HS-27A (cell line): ENCODE measurements at regions not wholly inside any gene's neighbourhood (a gene's known extent, or its start where the extent isn't known, plus 50 kb on each side); places are given as distances from the start of the nearest gene placed in this dataset.

ENCODE experiments used
- DNase-seq: peaks from one replicate; pipeline ENCODE4 v3.0.0-alpha.2; 2012; ENCODE audit warnings: low read depth, missing footprints

DNA sequence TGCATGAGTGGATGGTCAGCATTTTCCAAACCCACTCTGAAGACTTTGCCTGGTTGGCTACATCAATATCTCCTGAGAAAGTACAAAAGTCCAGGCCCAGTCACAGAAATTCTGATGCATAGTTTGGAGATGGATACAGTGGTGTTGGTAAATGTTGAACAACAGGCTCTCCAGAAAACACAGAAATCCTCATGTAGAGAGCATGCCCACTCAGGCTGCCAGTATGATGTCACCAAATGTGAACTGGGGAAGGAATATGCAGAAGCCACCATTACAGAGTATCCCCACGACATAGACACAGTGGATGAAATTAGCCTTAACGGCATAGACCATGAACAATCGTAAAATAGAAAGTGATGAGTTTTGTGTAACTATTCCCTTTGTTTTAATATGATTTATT, 97.1 kb upstream of the NXT1 start:
- DNase-seq = no peak

DNA sequence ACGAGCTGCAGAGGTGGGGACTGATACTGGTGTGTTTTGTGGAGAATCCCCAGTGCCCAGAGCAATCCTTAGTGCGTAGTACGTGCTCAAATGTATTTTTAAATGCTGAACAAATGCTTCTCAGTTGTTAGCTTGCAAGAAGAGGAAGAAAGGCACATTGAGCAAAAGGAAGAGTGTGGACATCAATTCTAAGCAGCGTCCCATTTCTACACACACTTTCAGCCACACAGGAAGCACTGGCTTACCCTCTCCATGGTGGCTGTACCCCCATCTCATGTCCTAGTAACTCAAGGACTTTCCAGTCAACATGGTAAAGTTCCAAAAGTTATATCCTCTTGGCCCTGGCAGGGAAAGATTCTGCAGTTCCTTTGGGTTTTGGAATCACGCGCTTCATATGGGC, 98.8 kb upstream of the NXT1 start:
- no peak for DNase-seq

- no peak for DNase-seq
Observed at GRCh38 chr20:23249541-23249940, 101.0 kb upstream of the NXT1 start.

DNA sequence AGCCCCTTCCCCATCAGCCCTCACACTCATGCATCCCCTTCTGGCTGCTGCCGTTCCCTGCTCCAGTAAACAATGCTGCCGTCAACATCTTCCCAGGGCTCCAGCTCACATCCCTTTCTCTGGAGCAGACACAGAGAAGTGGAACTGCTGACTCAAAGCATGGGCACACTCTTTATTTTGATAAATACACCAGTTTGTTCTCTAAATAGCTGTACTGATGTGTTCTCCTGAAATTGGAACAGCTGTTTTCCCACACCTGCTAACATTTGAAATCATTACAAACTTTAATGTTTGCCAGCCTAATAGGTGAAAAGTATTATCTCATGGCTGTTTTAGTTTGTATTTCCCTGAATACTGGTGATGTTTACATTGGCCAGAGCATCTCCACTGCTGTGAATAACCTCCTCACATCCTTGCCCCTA, 102.1 kb upstream of the NXT1 start:
- DNase-seq = no peak

GRCh38 chr20:23246717-23247664, 103.6 kb upstream of the NXT1 start:
- no peak for DNase-seq

DNA sequence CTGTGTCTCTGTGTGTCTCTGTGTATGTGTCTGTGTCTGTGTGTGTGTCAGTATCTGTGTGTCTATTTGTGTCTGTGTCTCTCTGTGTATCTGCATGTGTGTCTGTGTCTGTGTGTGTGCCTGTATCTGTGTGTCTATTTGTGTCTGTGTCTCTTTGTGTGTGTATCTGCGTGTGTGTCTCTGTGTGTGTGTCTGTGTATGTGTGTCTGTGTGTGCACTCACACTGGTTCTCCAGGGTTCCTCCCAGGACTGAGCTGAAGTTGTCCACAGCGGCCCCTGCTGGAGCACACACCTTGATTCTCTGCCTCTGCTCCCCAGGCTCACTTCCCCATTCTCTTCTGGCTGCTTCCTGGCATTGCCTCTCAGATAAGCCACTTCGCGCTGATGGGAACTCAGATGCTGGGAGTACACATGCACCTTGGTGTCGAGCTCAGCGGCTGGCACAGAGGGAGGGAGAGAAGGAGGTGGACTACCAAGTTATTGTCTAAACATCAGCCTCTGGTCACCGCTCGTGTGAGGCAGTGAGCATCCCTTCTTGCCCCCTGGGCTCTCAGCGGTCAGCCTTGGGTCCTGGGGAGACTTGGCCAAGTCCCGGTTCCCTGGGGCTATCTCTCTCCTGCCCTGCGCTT, 104.9 kb upstream of the NXT1 start:
- no peak for DNase-seq

DNA sequence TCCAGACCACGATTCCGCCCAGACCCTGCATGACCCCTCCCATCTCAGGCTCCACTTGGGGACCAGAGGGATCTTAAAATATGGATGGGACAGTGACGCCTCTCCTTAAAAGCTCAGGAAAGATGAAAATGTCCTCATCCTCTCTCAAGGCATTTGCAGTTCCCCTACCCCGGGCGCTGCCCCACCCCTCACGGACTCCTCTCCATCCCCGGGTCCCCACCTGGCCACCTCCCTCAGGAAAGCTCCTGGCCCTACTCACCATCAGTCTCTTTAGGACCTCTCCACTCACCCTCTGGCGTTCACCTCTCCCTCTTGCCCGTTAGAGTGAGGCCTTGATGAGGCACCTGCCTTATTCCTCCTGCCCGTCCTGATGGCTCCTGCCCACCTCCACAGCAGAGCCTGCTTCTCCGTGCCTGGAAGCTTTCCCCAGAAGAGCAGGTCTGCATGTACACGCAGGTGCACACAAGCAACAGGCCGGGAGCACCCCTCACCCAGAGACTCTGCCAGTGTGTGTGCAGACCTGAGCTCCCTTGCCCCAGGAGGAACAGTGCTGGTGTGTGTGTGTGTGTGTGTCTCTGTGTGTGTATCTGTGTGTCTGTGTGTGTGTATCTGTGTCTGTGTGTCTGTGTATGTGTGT, 105.6 kb upstream of the NXT1 start:
- DNase-seq = no peak

GRCh38 chr20:23244156-23244915, 106.3 kb upstream of the NXT1 start:
- DNase-seq = no peak

- DNase-seq = no peak
Observed at GRCh38 chr20:23243791-23244155, 106.8 kb upstream of the NXT1 start.

- no peak for DNase-seq
Observed at GRCh38 chr20:23242556-23243180, 107.9 kb upstream of the NXT1 start.

GRCh38 chr20:23242104-23242503, 108.5 kb upstream of the NXT1 start:
- DNase-seq = no peak

GRCh38 chr20:23241416-23241815, 109.2 kb upstream of the NXT1 start:
- DNase-seq = no peak

GRCh38 chr20:23240519-23240918, 110.1 kb upstream of the NXT1 start:
- DNase-seq = no peak

GRCh38 chr20:23237201-23237600, 113.4 kb upstream of the NXT1 start:
- DNase-seq = no peak

GRCh38 chr20:23235173-23236027, 115.2 kb upstream of the NXT1 start:
- DNase-seq = no peak

DNA sequence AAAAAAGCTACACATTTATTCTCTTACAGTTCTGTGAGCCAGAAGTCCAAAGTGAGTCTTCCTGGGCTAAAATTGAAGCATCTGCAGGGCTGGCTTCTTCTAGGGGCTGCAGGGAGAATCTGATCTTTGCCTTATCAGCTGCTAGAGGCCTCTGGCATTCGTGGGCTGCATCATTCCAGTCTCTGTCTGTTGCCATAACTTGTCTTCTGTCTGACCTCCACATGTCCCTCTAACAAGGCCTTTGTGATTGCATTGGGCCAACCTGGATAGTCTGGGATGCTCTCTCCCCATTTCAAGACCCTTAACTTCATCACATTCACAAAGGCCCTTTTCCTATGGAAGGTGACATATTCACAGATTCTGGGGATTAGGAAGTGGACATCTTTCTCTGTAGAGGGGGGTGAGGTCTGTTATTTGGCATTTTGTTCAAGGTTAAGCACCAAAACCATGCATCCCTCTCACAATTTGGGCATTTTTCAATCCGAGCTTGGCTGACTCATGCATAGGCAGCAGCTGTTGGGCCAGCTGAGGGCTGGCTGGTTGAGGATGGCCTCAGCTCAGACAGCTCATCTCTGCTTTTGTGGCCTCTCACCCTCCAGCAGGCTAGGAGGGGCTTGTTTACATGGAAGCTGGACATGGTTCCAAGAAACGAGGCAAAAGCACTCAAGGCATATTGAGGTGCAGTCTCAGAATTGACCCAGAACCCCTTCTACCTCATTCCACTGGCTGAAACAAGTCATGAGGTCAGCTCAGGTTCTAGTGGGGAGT, 116.1 kb upstream of the NXT1 start:
- DNase-seq = no peak

DNA sequence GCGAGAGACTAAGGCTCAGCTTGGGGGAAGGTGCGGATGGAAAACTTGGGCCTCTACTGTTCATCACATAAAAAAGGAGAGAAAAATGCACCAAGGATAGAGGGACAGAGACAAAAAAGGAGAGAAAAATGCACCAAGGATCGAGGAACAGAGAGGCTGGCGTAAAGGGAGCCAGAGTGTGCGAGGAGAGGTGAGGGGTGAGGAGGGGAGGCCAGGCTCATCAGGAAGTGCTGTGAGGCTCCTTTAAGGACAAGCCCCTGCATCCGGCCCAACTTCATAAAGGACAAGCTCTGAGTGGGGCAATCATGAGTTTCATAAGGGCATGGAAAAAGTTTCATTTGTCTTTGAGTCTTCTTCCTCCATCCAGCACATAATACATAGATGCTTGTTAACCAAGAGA, 117.2 kb upstream of the NXT1 start:
- no peak for DNase-seq

GRCh38 chr20:23232679-23233308, 117.8 kb upstream of the NXT1 start:
- DNase-seq = no peak

DNA sequence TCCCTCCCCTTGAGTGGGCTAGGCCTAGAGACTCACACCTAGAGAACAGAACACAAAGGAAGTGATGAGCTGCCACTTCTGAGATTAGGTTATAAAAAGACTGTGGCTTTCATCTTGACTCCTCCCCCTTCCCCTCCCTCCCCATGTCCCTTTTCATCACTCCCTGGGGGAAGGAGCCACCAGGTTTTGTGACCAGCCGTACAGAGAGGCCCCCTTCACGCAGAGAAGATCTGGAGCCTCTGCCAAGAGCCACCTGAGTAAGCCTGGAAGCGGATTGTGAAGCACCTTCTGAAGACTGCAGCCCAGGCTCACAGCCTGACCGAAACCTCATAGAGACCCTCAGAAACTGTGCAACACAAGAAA, 118.4 kb upstream of the NXT1 start:
- DNase-seq = no peak
